COR-L47 (cell line): ENCODE measurements at regions not wholly inside any gene's neighbourhood (a gene's known extent, or its start where the extent isn't known, plus 50 kb on each side); places are given as distances from the start of the nearest gene placed in this dataset.

ENCODE experiments used
- DNase-seq: peaks from one replicate; lab custom pipeline; 2025; lab: John Stamatoyannopoulos, UW

GRCh38 chr14:65877624-65878023, 465.1 kb downstream of the FUT8 start:
- DNase-seq = no peak

- DNase-seq = no peak
These were observed 466.1 kb downstream of the FUT8 start for GRCh38 chr14:65878586-65878985.

GRCh38 chr14:65879248-65880009, 466.9 kb downstream of the FUT8 start:
- DNase-seq = no peak

- DNase-seq = no peak
These were observed 468.0 kb downstream of the FUT8 start for GRCh38 chr14:65880507-65880906.

- DNase-seq = no peak
These were observed 469.1 kb downstream of the FUT8 start for GRCh38 chr14:65881642-65882041.

GRCh38 chr14:65888677-65889076, 476.1 kb downstream of the FUT8 start:
- no peak for DNase-seq

GRCh38 chr14:65892315-65892714, 479.8 kb downstream of the FUT8 start:
- DNase-seq = no peak

- no peak for DNase-seq
These were observed 487.6 kb downstream of the FUT8 start for GRCh38 chr14:65900164-65900563.

GRCh38 chr14:65901595-65901994, 489.1 kb downstream of the FUT8 start:
- DNase-seq = no peak

- no peak for DNase-seq
These were observed 492.5 kb downstream of the FUT8 start for GRCh38 chr14:65904988-65905387.

- DNase-seq = no peak
These were observed 493.8 kb downstream of the FUT8 start for GRCh38 chr14:65906344-65906743.

- no peak for DNase-seq
These were observed 494.4 kb downstream of the FUT8 start for GRCh38 chr14:65906948-65907347.

- DNase-seq = peak; percentile 13
These were observed 497.7 kb downstream of the FUT8 start for GRCh38 chr14:65910108-65910786.

GRCh38 chr14:65915125-65915524, 502.6 kb downstream of the FUT8 start:
- DNase-seq = no peak

GRCh38 chr14:65916055-65916454, 503.5 kb downstream of the FUT8 start:
- DNase-seq = no peak

- no peak for DNase-seq
These were observed 508.5 kb downstream of the FUT8 start for GRCh38 chr14:65920996-65921395.

- no peak for DNase-seq
These were observed 509.6 kb downstream of the FUT8 start for GRCh38 chr14:65922142-65922541.

- DNase-seq = no peak
These were observed 514.0 kb downstream of the FUT8 start for GRCh38 chr14:65926504-65926903.

GRCh38 chr14:65926935-65927700, 514.6 kb downstream of the FUT8 start:
- DNase-seq = peak; percentile 60

GRCh38 chr14:65927931-65928356, 515.4 kb downstream of the FUT8 start:
- peak; percentile 90 for DNase-seq

- DNase-seq = no peak
These were observed 516.5 kb downstream of the FUT8 start for GRCh38 chr14:65928995-65929394.

- no peak for DNase-seq
These were observed 521.0 kb downstream of the FUT8 start for GRCh38 chr14:65933400-65934069.
